RWPE1 (cell line): ENCODE measurements at regions not wholly inside any gene's neighbourhood (a gene's known extent, or its start where the extent isn't known, plus 50 kb on each side); places are given as distances from the start of the nearest gene placed in this dataset.

Source experiments
- CTCF ChIA-PET: fragments of 350-600 bp; sonication (Branson Sonifier 250); formaldehyde crosslinking; extraction: SDS; loops from one replicate; lab custom pipeline; 2021; lab: Yijun Ruan, JAX
- POLR2A ChIA-PET: fragments of 400-600 bp; formaldehyde crosslinking; extraction: SDS; loops from one replicate; lab custom pipeline; 2020; ENCODE audit warnings: antibody characterized with exemption; ENCODE audit not compliant: low non-redundant PET; lab: Yijun Ruan, JAX
- DNase-seq: peaks from one replicate; pipeline ENCODE4 v3.0.0; 2012; ENCODE audit warnings: low spot score
- H3K27ac ChIP-seq: fragments of 450-650 bp; 2 replicates; pipeline ENCODE4 v1.5.1; 2017
- TF ChIP-seq, protein P1 (sequence below): fragments of 450-650 bp; conservative IDR thresholded peaks from 2 replicates; pipeline ENCODE4 v1.5.1; 2017; ENCODE audit warnings: low read depth, mild to moderate bottlenecking

- ChIA-PET POLR2A (no interaction called here), CTCF (no interaction called here)
- DNase-seq: no peak
- TF ChIP-seq, protein P1, sequence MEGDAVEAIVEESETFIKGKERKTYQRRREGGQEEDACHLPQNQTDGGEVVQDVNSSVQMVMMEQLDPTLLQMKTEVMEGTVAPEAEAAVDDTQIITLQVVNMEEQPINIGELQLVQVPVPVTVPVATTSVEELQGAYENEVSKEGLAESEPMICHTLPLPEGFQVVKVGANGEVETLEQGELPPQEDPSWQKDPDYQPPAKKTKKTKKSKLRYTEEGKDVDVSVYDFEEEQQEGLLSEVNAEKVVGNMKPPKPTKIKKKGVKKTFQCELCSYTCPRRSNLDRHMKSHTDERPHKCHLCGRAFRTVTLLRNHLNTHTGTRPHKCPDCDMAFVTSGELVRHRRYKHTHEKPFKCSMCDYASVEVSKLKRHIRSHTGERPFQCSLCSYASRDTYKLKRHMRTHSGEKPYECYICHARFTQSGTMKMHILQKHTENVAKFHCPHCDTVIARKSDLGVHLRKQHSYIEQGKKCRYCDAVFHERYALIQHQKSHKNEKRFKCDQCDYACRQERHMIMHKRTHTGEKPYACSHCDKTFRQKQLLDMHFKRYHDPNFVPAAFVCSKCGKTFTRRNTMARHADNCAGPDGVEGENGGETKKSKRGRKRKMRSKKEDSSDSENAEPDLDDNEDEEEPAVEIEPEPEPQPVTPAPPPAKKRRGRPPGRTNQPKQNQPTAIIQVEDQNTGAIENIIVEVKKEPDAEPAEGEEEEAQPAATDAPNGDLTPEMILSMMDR: no peak
- H3K27ac ChIP-seq: no peak overlapping the region
Measured at GRCh38 chr9:103139891-103140290, 144.8 kb downstream of the CYLC2 start.

- no peak for DNase-seq
- no peak overlapping the region for H3K27ac ChIP-seq
- TF ChIP-seq, protein P1: no peak; the same call in 1 of the 2 replicates
- CTCF ChIA-PET: no interaction called here
- POLR2A ChIA-PET: no interaction called here
Measured at GRCh38 chr9:103152473-103152872, 157.3 kb downstream of the CYLC2 start.

DNA sequence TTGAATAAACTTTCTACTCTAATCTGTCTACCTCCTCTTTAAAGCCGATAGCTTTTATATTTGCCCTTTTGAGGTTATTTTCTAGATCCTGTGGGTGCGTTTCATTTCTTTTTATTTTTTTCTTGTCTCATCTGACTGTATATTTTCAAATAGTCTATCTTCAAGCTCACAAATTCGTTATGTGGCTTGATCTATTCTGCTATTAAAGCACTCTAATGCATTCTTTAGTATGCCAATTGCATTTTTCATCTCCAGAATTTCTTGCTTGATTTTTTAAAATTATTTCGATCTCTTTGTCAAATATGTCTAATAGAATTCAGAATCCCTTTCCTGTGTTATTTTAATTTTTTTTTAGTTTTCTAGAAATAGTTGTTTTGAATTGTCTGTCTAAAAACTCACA, 172.4 kb downstream of the CYLC2 start:
- CTCF ChIA-PET: no interaction called here

GRCh38 chr9:103168254-103168653, 173.1 kb downstream of the CYLC2 start:
- no peak for DNase-seq
- POLR2A ChIA-PET: no interaction called here
- CTCF ChIA-PET: no interaction called here
- no peak overlapping the region for H3K27ac ChIP-seq
- TF ChIP-seq, protein P1: no peak

More for the DNA sequence above, 172.4 kb downstream of the CYLC2 start:
- DNase-seq: no peak
- no peak overlapping the region for H3K27ac ChIP-seq
- TF ChIP-seq, protein P1: no peak
- POLR2A ChIA-PET: no interaction called here

GRCh38 chr9:103169798-103170197, 174.7 kb downstream of the CYLC2 start:
- TF ChIP-seq, protein P1: no peak
- no peak overlapping the region for H3K27ac ChIP-seq
- ChIA-PET POLR2A (no interaction called here), CTCF (no interaction called here)
- DNase-seq: no peak

GRCh38 chr9:103183701-103184171, 188.6 kb downstream of the CYLC2 start:
- CTCF ChIA-PET: interaction anchor here (0.9 kb wide), 1 partner anchor 9 kb away, joined by 5 read pairs; no protein-coding TSS in a partner anchor
- DNase-seq: peak; percentile 10
- H3K27ac ChIP-seq: no peak overlapping the region
- POLR2A ChIA-PET: no interaction called here
- TF ChIP-seq, protein P1: no peak
